KMS-11 (cell line): ENCODE measurements at regions not wholly inside any gene's neighbourhood (a gene's known extent, or its start where the extent isn't known, plus 50 kb on each side); places are given as distances from the start of the nearest gene placed in this dataset.

Source experiments
- H2AFZ ChIP-seq: fragments of 200-600 bp; sonication (generic); 2 replicates; pipeline ENCODE4 v1.6.1; 2016; ENCODE audit warnings: antibody characterized with exemption, mixed run types, low read depth
- H3K27ac ChIP-seq: fragments of 200-600 bp; sonication (generic); 2 replicates; pipeline ENCODE4 v1.6.1; 2016; ENCODE audit warnings: mild to moderate bottlenecking, mixed run types
- H3K27me3 ChIP-seq: fragments of 200-600 bp; sonication (generic); 2 replicates; pipeline ENCODE4 v1.6.1; 2017; ENCODE audit warnings: mild to moderate bottlenecking, low read depth, mixed run types, moderate library complexity; ENCODE audit not compliant: insufficient read depth
- H3K36me3 ChIP-seq: fragments of 200-600 bp; sonication (generic); 2 replicates; pipeline ENCODE4 v1.6.1; 2017; ENCODE audit warnings: mild to moderate bottlenecking, mixed run types; ENCODE audit not compliant: insufficient read depth
- H3K4me1 ChIP-seq: fragments of 200-600 bp; sonication (generic); 2 replicates; pipeline ENCODE4 v1.6.1; 2016; ENCODE audit warnings: mild to moderate bottlenecking, low read depth, mixed run types; ENCODE audit not compliant: poor library complexity, severe bottlenecking
- H3K4me2 ChIP-seq: fragments of 200-600 bp; sonication (generic); 2 replicates; pipeline ENCODE4 v1.7.0; 2016; ENCODE audit warnings: mild to moderate bottlenecking, mixed run types
- H3K4me3 ChIP-seq: fragments of 200-600 bp; sonication (generic); IDR thresholded peaks from 2 replicates; pipeline ENCODE4 v1.6.1; 2017; ENCODE audit warnings: low read depth, low read length, mixed read lengths; ENCODE audit not compliant: insufficient read depth
- H3K79me2 ChIP-seq: fragments of 200-600 bp; sonication (generic); 2 replicates; pipeline ENCODE4 v1.6.1; 2016; ENCODE audit warnings: low read depth, mixed run types; ENCODE audit not compliant: insufficient read depth
- H3K9ac ChIP-seq: fragments of 200-600 bp; sonication (generic); 2 replicates; pipeline ENCODE4 v1.6.1; 2016; ENCODE audit warnings: mild to moderate bottlenecking, mixed run types
- H4K20me1 ChIP-seq: fragments of 200-600 bp; sonication (generic); 2 replicates; pipeline ENCODE4 v1.6.1; 2016; ENCODE audit warnings: mild to moderate bottlenecking, mixed run types; ENCODE audit not compliant: insufficient read depth
- CTCF ChIP-seq: fragments of 200-600 bp; sonication (generic); conservative IDR thresholded peaks from 2 replicates; pipeline ENCODE4 v1.6.1; 2017; ENCODE audit warnings: low read depth, mild to moderate bottlenecking, antibody characterized with exemption, low read length, moderate library complexity, mixed read lengths

GRCh38 chr10:61547297-61547696 is 94.1 kb upstream of the TMEM26 start:
- Histone ChIP-seq H2AFZ (no peak overlapping the region), H3K4me1 (no peaks in the 10 kb centered on the region), H4K20me1 (no peaks in the 10 kb centered on the region), H3K27me3 (no peaks in the 10 kb centered on the region), H3K9ac (no peak overlapping the region), H3K27ac (no peak overlapping the region), H3K79me2 (no peaks in the 10 kb centered on the region), H3K4me2 (no peak overlapping the region), H3K4me3 (no peak overlapping the region), H3K36me3 (no peaks in the 10 kb centered on the region)
- no peak for TF ChIP-seq CTCF

GRCh38 chr10:61545170-61545569 is 92.0 kb upstream of the TMEM26 start:
- Histone ChIP-seq H2AFZ (no peak overlapping the region), H3K27ac (no peak overlapping the region), H3K9ac (no peak overlapping the region), H3K79me2 (no peaks in the 10 kb centered on the region), H3K36me3 (no peaks in the 10 kb centered on the region), H3K4me1 (no peaks in the 10 kb centered on the region), H3K4me2 (no peak overlapping the region), H4K20me1 (no peaks in the 10 kb centered on the region), H3K4me3 (no peak overlapping the region), H3K27me3 (no peaks in the 10 kb centered on the region)
- TF ChIP-seq CTCF: no peak

- Histone ChIP-seq H3K4me2 (no peak overlapping the region), H3K79me2 (no peaks in the 10 kb centered on the region), H3K9ac (no peak overlapping the region), H3K4me3 (no peak overlapping the region), H2AFZ (no peak overlapping the region; the same call in 1 of the 2 replicates), H3K27me3 (no peaks in the 10 kb centered on the region), H3K36me3 (no peaks in the 10 kb centered on the region), H3K4me1 (no peaks in the 10 kb centered on the region), H4K20me1 (no peaks in the 10 kb centered on the region), H3K27ac (no peak overlapping the region)
- TF ChIP-seq CTCF: no peak
These were observed 90.7 kb upstream of the TMEM26 start for GRCh38 chr10:61543831-61544230.

GRCh38 chr10:61542596-61542995 is 89.4 kb upstream of the TMEM26 start:
- H4K20me1 ChIP-seq: no peaks in the 10 kb centered on the region
- no peak overlapping the region for H2AFZ ChIP-seq
- TF ChIP-seq CTCF: no peak
- H3K27ac ChIP-seq: no peak overlapping the region
- H3K36me3 ChIP-seq: no peaks in the 10 kb centered on the region
- H3K9ac ChIP-seq: no peak overlapping the region
- H3K4me3 ChIP-seq: no peak overlapping the region
- no peaks in the 10 kb centered on the region for H3K27me3 ChIP-seq
- no peak overlapping the region for H3K4me2 ChIP-seq
- H3K79me2 ChIP-seq: no peaks in the 10 kb centered on the region
- H3K4me1 ChIP-seq: no peaks in the 10 kb centered on the region
